GM21447 (cell line): ENCODE measurements at regions not wholly inside any gene's neighbourhood (a gene's known extent, or its start where the extent isn't known, plus 50 kb on each side); places are given as distances from the start of the nearest gene placed in this dataset.

Source experiments
- ATAC-seq: cut with Tn5 transposase; IDR thresholded peaks from one replicate; pipeline ENCODE4 v1.9.1; 2021; ENCODE audit not compliant: unreplicated experiment

- ATAC-seq: no peak
These were observed 188.1 kb downstream of the TMEM18 start for GRCh38 chr2:489084-489483.

- ATAC-seq: no peak
These were observed 189.8 kb downstream of the TMEM18 start for GRCh38 chr2:487186-488079.

- no peak for ATAC-seq
These were observed 190.8 kb downstream of the TMEM18 start for GRCh38 chr2:486371-486770.

GRCh38 chr2:481388-481787, 193.5 kb upstream of the ALKAL2 start:
- ATAC-seq: no peak

- no peak for ATAC-seq
These were observed 191.7 kb upstream of the ALKAL2 start for GRCh38 chr2:479490-480176.

- ATAC-seq: no peak
These were observed 191.1 kb upstream of the ALKAL2 start for GRCh38 chr2:479031-479430.

- ATAC-seq: no peak
These were observed 183.7 kb upstream of the ALKAL2 start for GRCh38 chr2:471560-471959.

- ATAC-seq: no peak
These were observed 181.6 kb upstream of the ALKAL2 start for GRCh38 chr2:469514-469913.

- ATAC-seq: no peak
These were observed 180.9 kb upstream of the ALKAL2 start for GRCh38 chr2:468648-469336.

- no peak for ATAC-seq
These were observed 180.2 kb upstream of the ALKAL2 start for GRCh38 chr2:467892-468647.

GRCh38 chr2:467543-467891, 179.6 kb upstream of the ALKAL2 start:
- ATAC-seq: no peak

- ATAC-seq: no peak
These were observed 179.2 kb upstream of the ALKAL2 start for GRCh38 chr2:467101-467500.

GRCh38 chr2:464562-465309, 176.8 kb upstream of the ALKAL2 start:
- ATAC-seq: peak; percentile 63

- ATAC-seq: no peak
These were observed 173.0 kb upstream of the ALKAL2 start for GRCh38 chr2:460861-461260.

GRCh38 chr2:459931-460330, 172.0 kb upstream of the ALKAL2 start:
- no peak for ATAC-seq

GRCh38 chr2:458425-458815, 170.5 kb upstream of the ALKAL2 start:
- ATAC-seq: no peak

GRCh38 chr2:457792-458424, 170.0 kb upstream of the ALKAL2 start:
- no peak for ATAC-seq

GRCh38 chr2:457262-457661, 169.4 kb upstream of the ALKAL2 start:
- no peak for ATAC-seq

GRCh38 chr2:455913-456312, 168.0 kb upstream of the ALKAL2 start:
- no peak for ATAC-seq
